ENCODE measurements at regions not wholly inside any gene's neighbourhood (a gene's known extent, or its start where the extent isn't known, plus 50 kb on each side); places are given as distances from the start of the nearest gene placed in this dataset.

DNA sequence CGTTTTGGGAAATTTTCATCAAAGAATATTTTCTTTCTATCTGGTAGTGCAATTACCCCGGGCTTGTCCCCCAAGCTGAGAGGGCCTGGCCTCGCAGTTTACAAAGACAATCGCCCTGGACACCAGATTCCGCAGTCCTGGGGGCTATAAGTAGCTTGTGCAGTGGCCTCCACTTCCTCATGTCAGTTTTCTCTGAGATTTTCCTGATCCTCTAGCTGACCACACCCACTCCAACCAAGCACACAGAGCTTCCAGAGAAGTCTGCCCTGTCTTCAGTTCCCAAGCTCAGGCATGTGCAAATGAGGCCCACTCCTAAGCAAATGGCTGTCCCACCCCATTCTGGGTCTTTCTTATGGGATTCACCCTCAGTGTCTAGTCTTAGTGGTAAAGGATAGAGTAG is 245.3 kb downstream of the MAFB start:
- H3K4me2 ChIP-seq (ENCODE audit: insufficient read depth, low read length), result no peak overlapping the region
- no peaks in the 10 kb centered on the region for H3K27me3 ChIP-seq (ENCODE audit: control insufficient read depth in 2 of 2, insufficient read depth in 2 of 2, low read length in 2 of 2)
- TF ChIP-seq, protein P1, sequence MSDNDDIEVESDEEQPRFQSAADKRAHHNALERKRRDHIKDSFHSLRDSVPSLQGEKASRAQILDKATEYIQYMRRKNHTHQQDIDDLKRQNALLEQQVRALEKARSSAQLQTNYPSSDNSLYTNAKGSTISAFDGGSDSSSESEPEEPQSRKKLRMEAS (IDR thresholded peaks at IDR 0.05; ENCODE audit: insufficient read depth, insufficient read length), result no peak
- TF ChIP-seq GATA2 (IDR thresholded peaks at IDR 0.05; ENCODE audit: insufficient read depth, insufficient read length, low read depth, low read length), result no peak
- no peak for TF ChIP-seq JUN (IDR thresholded peaks at IDR 0.05; ENCODE audit: borderline replicate concordance, insufficient read depth, insufficient read length, low read depth)
- TF ChIP-seq, protein P2, sequence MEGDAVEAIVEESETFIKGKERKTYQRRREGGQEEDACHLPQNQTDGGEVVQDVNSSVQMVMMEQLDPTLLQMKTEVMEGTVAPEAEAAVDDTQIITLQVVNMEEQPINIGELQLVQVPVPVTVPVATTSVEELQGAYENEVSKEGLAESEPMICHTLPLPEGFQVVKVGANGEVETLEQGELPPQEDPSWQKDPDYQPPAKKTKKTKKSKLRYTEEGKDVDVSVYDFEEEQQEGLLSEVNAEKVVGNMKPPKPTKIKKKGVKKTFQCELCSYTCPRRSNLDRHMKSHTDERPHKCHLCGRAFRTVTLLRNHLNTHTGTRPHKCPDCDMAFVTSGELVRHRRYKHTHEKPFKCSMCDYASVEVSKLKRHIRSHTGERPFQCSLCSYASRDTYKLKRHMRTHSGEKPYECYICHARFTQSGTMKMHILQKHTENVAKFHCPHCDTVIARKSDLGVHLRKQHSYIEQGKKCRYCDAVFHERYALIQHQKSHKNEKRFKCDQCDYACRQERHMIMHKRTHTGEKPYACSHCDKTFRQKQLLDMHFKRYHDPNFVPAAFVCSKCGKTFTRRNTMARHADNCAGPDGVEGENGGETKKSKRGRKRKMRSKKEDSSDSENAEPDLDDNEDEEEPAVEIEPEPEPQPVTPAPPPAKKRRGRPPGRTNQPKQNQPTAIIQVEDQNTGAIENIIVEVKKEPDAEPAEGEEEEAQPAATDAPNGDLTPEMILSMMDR (IDR thresholded peaks at IDR 0.05; ENCODE audit: extremely low read depth in 1 of 2, insufficient read depth in 1 of 2, low read depth in 1 of 2, low read length in 2 of 2), result no peak
- no peak for TF ChIP-seq FOS (IDR thresholded peaks at IDR 0.05; ENCODE audit: borderline replicate concordance, insufficient read depth, low read length)
- no peak for TF ChIP-seq POLR2A (IDR thresholded peaks at IDR 0.05; ENCODE audit: low read depth, low read length)
- TF ChIP-seq EZH2 (IDR thresholded peaks at IDR 0.05; ENCODE audit: borderline replicate concordance, low read depth, low read length, severe bottlenecking), result no peak
- TF ChIP-seq MYC (IDR thresholded peaks at IDR 0.05; ENCODE audit: low read depth, low read length), result no peak
- no peak for TF ChIP-seq POLR2AphosphoS5 (IDR thresholded peaks at IDR 0.05; ENCODE audit: insufficient read depth, low read depth, low read length)
- H3K79me2 ChIP-seq (ENCODE audit: control insufficient read depth, insufficient read depth, low read length), result no peaks in the 10 kb centered on the region
- FAIRE-seq (no peak), DNase-seq (ENCODE audit: low read depth, low spot score) (no peak)
- no peak overlapping the region for H3K27ac ChIP-seq (ENCODE audit: insufficient read depth, low read depth, low read length)
- H3K9ac ChIP-seq (replicated peaks; ENCODE audit: extremely low read depth, insufficient read depth, low read length), result no peak overlapping the region
- dilution Hi-C loops (cut with MboI; ENCODE audit: extremely low pct_ligation_motif_present, low sequenced_read_pairs), result no loop called here
- H3K9me1 ChIP-seq (replicated peaks; ENCODE audit: control insufficient read depth, extremely low read depth, insufficient read depth, low read length), result no peaks in the 10 kb centered on the region
- no peak overlapping the region for H2AFZ ChIP-seq (ENCODE audit: low read depth, low read length)
- H4K20me1 ChIP-seq (replicated peaks; ENCODE audit: control insufficient read depth, extremely low read depth, insufficient read depth, low read length), result no peaks in the 10 kb centered on the region
- BruUV-seq (replicated peaks), result no TSS peak
- no peak overlapping the region for H3K4me3 ChIP-seq (replicated peaks in 1 of 3; ENCODE audit: insufficient read depth in 1 of 3, low read depth in 1 of 3, low read length in 3 of 3)
- CTCF ChIA-PET, result no interaction called here
- POLR2A ChIA-PET, result no interaction called here
- H3K4me1 ChIP-seq (ENCODE audit: control insufficient read depth, extremely low read depth, insufficient read depth, low read length), result no peaks in the 10 kb centered on the region
- H3K36me3 ChIP-seq (ENCODE audit: control insufficient read depth in 2 of 2, extremely low read depth in 1 of 2, insufficient read depth in 2 of 2, low read length in 2 of 2), result no peaks in the 10 kb centered on the region
- intact Hi-C loops (cut with micrococcal nuclease), result no loop called here
- H3K9me3 ChIP-seq (replicated peaks; ENCODE audit: control insufficient read depth, insufficient read depth, low read length), result no peaks in the 10 kb centered on the region
